HG02763 (cell line): ENCODE measurements at regions not wholly inside any gene's neighbourhood (a gene's known extent, or its start where the extent isn't known, plus 50 kb on each side); places are given as distances from the start of the nearest gene placed in this dataset.
"Not testable (repeated sequence)": the region's sequence is repeated elsewhere in the genome, so short reads cannot be mapped to it uniquely, and the experiment has no call there.

ENCODE experiments used
- ATAC-seq: cut with Tn5 transposase; IDR thresholded peaks from one replicate; pipeline ENCODE4 v1.9.1; 2021; ENCODE audit warnings: mild to moderate bottlenecking, moderate library complexity; ENCODE audit not compliant: unreplicated experiment

- ATAC-seq = no peak
These were observed 427.1 kb downstream of the RPS29 start for GRCh38 chr14:49159081-49159480.

GRCh38 chr14:49139593-49139992, 446.6 kb downstream of the RPS29 start:
- ATAC-seq = no peak

GRCh38 chr14:49134940-49135339, 451.2 kb downstream of the RPS29 start:
- no peak for ATAC-seq

GRCh38 chr14:49121246-49121645, 464.9 kb downstream of the RPS29 start:
- no peak for ATAC-seq

GRCh38 chr14:49114161-49114893, 471.9 kb downstream of the RPS29 start:
- no peak for ATAC-seq

- ATAC-seq = no peak
These were observed 479.2 kb downstream of the RPS29 start for GRCh38 chr14:49106741-49107667.

- ATAC-seq = no peak
These were observed 480.2 kb downstream of the RPS29 start for GRCh38 chr14:49105956-49106355.

GRCh38 chr14:49105512-49105911, 480.7 kb downstream of the RPS29 start:
- ATAC-seq = no peak

- ATAC-seq = no peak
These were observed 493.8 kb downstream of the RPS29 start for GRCh38 chr14:49092345-49092744.

GRCh38 chr14:49089107-49089506, 497.1 kb downstream of the RPS29 start:
- no peak for ATAC-seq

- ATAC-seq = not testable (repeated sequence)
These were observed 512.9 kb downstream of the RPS29 start for GRCh38 chr14:49073292-49073691.

GRCh38 chr14:49058511-49058910, 527.7 kb downstream of the RPS29 start:
- ATAC-seq = no peak

- ATAC-seq = no peak
These were observed 528.2 kb downstream of the RPS29 start for GRCh38 chr14:49057838-49058510.

GRCh38 chr14:49056021-49056420, 530.2 kb downstream of the RPS29 start:
- ATAC-seq = no peak

GRCh38 chr14:49052521-49052920, 533.7 kb downstream of the RPS29 start:
- ATAC-seq = no peak

GRCh38 chr14:49051328-49052060, 534.7 kb downstream of the RPS29 start:
- ATAC-seq = no peak

GRCh38 chr14:49050822-49051221, 535.4 kb downstream of the RPS29 start:
- ATAC-seq = no peak

- ATAC-seq = no peak
These were observed 536.5 kb downstream of the RPS29 start for GRCh38 chr14:49049711-49050110.

GRCh38 chr14:49044981-49045380, 541.2 kb downstream of the RPS29 start:
- no peak for ATAC-seq

- ATAC-seq = no peak
These were observed 549.1 kb downstream of the RPS29 start for GRCh38 chr14:49036984-49037516.
